ENCODE measurements at regions not wholly inside any gene's neighbourhood (a gene's known extent, or its start where the extent isn't known, plus 50 kb on each side); places are given as distances from the start of the nearest gene placed in this dataset.

DNA sequence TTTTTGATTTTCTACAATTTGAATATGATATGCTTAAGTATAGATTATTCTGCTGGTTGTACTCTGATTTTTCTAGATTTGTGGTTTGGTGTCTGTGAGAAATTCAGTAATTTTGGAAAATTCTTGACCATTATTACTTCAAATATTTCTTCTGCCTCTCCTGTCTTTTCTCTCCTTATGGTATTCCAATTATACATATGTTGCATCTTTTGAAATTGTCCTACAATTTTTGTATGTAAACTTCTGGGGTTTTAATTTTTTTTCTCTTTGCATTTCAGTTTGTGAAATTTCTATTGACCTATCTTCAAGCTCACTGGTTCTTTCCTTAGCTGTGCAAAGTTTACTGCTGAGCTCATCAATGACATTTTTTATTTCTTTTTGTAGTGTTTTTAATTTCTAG, 534.4 kb upstream of the SLC35B3 start:
- H3K27me3 ChIP-seq, result no peaks in the 10 kb centered on the region
- TF ChIP-seq, protein P1, sequence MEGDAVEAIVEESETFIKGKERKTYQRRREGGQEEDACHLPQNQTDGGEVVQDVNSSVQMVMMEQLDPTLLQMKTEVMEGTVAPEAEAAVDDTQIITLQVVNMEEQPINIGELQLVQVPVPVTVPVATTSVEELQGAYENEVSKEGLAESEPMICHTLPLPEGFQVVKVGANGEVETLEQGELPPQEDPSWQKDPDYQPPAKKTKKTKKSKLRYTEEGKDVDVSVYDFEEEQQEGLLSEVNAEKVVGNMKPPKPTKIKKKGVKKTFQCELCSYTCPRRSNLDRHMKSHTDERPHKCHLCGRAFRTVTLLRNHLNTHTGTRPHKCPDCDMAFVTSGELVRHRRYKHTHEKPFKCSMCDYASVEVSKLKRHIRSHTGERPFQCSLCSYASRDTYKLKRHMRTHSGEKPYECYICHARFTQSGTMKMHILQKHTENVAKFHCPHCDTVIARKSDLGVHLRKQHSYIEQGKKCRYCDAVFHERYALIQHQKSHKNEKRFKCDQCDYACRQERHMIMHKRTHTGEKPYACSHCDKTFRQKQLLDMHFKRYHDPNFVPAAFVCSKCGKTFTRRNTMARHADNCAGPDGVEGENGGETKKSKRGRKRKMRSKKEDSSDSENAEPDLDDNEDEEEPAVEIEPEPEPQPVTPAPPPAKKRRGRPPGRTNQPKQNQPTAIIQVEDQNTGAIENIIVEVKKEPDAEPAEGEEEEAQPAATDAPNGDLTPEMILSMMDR (IDR thresholded peaks at IDR 0.05), result no peak
- TF ChIP-seq POLR2A (IDR thresholded peaks at IDR 0.05) (no peak), POLR2AphosphoS5 (IDR thresholded peaks at IDR 0.05; ENCODE audit: insufficient read depth in 1 of 2, low read depth in 1 of 2) (no peak)
- no peaks in the 10 kb centered on the region for H3K36me3 ChIP-seq
- peaks cover 14% of the 10 kb centered on the region for H3K9me3 ChIP-seq
- intact Hi-C loops (cut with DNase I), result no loop called here
- no peaks in the 10 kb centered on the region for H3K4me1 ChIP-seq
- H3K27ac ChIP-seq, result no peak overlapping the region
- H3K4me3 ChIP-seq, result no peak overlapping the region
- no peak for DNase-seq (ENCODE audit: extremely low spot score in 2 of 2)

GRCh38 chr6:8958894-8959511, 523.7 kb upstream of the SLC35B3 start:
- intact Hi-C loops (cut with DNase I), result no loop called here
- Histone ChIP-seq H3K27ac (no peak overlapping the region), H3K27me3 (no peaks in the 10 kb centered on the region), H3K4me1 (no peaks in the 10 kb centered on the region), H3K9me3 (no peaks in the 10 kb centered on the region), H3K36me3 (no peaks in the 10 kb centered on the region), H3K4me3 (no peak overlapping the region)
- TF ChIP-seq, protein P1 (IDR thresholded peaks at IDR 0.05), result no peak
- no peak for TF ChIP-seq POLR2A (IDR thresholded peaks at IDR 0.05)
- TF ChIP-seq POLR2AphosphoS5 (IDR thresholded peaks at IDR 0.05; ENCODE audit: insufficient read depth in 1 of 2, low read depth in 1 of 2), result no peak
- DNase-seq (ENCODE audit: extremely low spot score in 2 of 2), result no peak

DNA sequence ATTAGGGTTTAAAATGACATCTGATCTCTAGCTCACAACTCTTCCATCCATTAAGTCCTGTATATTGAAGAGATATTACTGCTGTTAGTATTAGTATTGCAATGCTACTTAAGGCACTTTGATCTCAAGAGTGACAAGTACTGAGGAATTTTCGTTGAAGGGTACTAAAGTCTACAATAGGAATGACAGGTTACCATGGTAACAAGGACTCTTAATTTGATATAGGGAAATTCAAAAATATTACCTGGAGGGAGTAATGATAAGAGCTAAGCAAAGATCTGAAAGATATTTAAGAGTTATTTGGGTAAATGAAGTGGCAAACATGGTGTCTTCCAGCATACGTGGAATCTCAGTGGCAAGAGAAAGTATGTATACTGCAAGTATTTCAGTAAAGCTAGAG, 518.0 kb upstream of the SLC35B3 start:
- no peak for DNase-seq (ENCODE audit: extremely low spot score in 2 of 2)
- intact Hi-C loops (cut with DNase I), result no loop called here
- Histone ChIP-seq H3K36me3 (no peaks in the 10 kb centered on the region), H3K4me1 (no peaks in the 10 kb centered on the region), H3K27me3 (no peaks in the 10 kb centered on the region), H3K27ac (no peak overlapping the region), H3K9me3 (no peaks in the 10 kb centered on the region), H3K4me3 (no peak overlapping the region)
- TF ChIP-seq POLR2AphosphoS5 (IDR thresholded peaks at IDR 0.05; ENCODE audit: insufficient read depth in 1 of 2, low read depth in 1 of 2) (no peak), POLR2A (IDR thresholded peaks at IDR 0.05) (no peak)
- TF ChIP-seq, protein P1 (IDR thresholded peaks at IDR 0.05), result no peak

DNA sequence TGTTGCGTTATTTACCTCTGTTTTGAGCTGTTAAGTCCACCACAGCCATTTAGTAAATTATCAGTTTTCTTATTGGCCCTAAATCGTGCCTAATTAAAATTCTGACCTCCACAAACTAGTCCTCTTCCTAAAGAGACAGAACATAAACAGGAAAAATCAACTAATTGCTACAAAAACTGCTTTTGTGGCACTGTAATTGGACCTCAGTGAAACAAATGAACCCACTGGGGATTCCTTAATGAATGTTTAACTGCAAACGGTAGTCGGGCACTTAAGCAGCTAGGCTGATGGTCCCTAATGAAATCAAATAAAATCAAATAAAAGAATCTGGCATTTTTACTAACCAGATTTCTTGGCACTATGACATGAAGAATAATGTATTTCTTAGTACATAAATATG, 513.4 kb upstream of the SLC35B3 start:
- no peak overlapping the region for H3K27ac ChIP-seq

DNA sequence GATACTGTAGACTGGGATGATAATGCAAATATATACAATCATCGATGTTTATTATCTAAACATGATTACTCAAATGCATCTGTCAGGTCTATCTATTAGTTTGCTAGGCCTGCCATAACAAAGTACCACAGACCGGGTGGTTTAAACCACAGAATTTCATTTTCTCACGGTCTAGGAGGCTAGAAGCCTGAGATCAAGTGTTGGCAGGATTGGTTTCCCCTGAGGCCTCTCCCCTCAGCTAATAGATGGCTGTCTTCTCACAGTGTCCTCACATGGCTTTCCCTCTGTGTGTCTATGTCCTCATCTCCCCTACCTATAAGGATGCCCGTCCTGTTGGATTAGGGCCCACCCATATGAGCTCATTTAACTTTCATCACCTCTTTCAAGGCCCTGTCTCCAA, 512.6 kb upstream of the SLC35B3 start:
- no peaks in the 10 kb centered on the region for H3K36me3 ChIP-seq
- intact Hi-C loops (cut with DNase I), result no loop called here

More for the DNA sequence above, 513.4 kb upstream of the SLC35B3 start:
- Histone ChIP-seq H3K27me3 (no peaks in the 10 kb centered on the region), H3K4me3 (no peak overlapping the region), H3K9me3 (no peaks in the 10 kb centered on the region), H3K4me1 (no peaks in the 10 kb centered on the region), H3K36me3 (no peaks in the 10 kb centered on the region)
- TF ChIP-seq, protein P1 (IDR thresholded peaks at IDR 0.05), result no peak
- no peak for TF ChIP-seq POLR2A (IDR thresholded peaks at IDR 0.05)
- no peak for TF ChIP-seq POLR2AphosphoS5 (IDR thresholded peaks at IDR 0.05; ENCODE audit: insufficient read depth in 1 of 2, low read depth in 1 of 2)
- intact Hi-C loops (cut with DNase I), result no loop called here
- DNase-seq (ENCODE audit: extremely low spot score in 2 of 2), result no peak

More for the DNA sequence above, 512.6 kb upstream of the SLC35B3 start:
- Histone ChIP-seq H3K9me3 (no peaks in the 10 kb centered on the region), H3K4me1 (no peaks in the 10 kb centered on the region), H3K27me3 (no peaks in the 10 kb centered on the region), H3K27ac (no peak overlapping the region), H3K4me3 (no peak overlapping the region)
- no peak for DNase-seq (ENCODE audit: extremely low spot score in 2 of 2)
- TF ChIP-seq, protein P1 (IDR thresholded peaks at IDR 0.05), result no peak
- TF ChIP-seq POLR2AphosphoS5 (IDR thresholded peaks at IDR 0.05; ENCODE audit: insufficient read depth in 1 of 2, low read depth in 1 of 2) (no peak), POLR2A (IDR thresholded peaks at IDR 0.05) (no peak)

Measured in vagina (tissue), 2 donors.